ENCODE measurements at regions not wholly inside any gene's neighbourhood (a gene's known extent, or its start where the extent isn't known, plus 50 kb on each side); places are given as distances from the start of the nearest gene placed in this dataset.

DNA sequence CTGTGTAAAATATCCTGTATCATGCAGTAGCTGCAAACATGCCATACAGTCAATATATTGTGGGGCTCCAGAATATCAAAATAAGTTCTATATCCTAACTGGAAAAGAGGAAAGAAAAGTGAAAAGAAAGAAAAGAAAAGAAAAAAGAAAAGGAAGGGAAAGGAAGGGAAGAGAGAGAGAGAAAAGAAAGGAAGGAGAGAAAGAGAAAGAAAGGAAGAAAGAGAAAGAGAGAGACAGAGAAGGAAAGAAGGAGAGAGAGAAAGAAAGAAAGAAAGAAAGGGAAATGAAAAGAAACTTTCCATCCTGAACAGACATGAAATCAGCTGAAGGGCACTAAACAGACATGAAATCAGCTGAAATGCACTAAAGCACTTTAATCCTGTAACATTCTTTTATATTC lies 288.4 kb upstream of the NCKAP5 start:
- Histone ChIP-seq H4K5ac (ENCODE audit: insufficient read length, low read depth, low read length) (no peak overlapping the region), H3K14ac (ENCODE audit: insufficient read length) (no peak overlapping the region), H2BK5ac (ENCODE audit: low read depth, low read length) (no peak overlapping the region), H3K4me2 (ENCODE audit: insufficient read depth in 1 of 2, low read depth in 2 of 2, low read length in 2 of 2) (no peak overlapping the region), H2AK5ac (ENCODE audit: low read depth, low read length) (no peak overlapping the region), H2BK15ac (ENCODE audit: low read length) (no peak overlapping the region), H4K8ac (ENCODE audit: extremely low read depth, insufficient read depth, low read length) (no peak overlapping the region), H3K9ac (replicated peaks in 1 of 4; ENCODE audit: extremely low read depth in 1 of 4, low read depth in 3 of 4, low read length in 3 of 4) (no peak overlapping the region), H3K23ac (ENCODE audit: insufficient read length) (no peak overlapping the region), H3K18ac (ENCODE audit: extremely low read depth, low read length) (no peak overlapping the region), H2BK20ac (ENCODE audit: low read length) (no peak overlapping the region), H3K27ac (ENCODE audit: low read depth, low read length) (no peak overlapping the region), H3K36me3 (ENCODE audit: control insufficient read depth in 2 of 4, insufficient read depth in 4 of 4, low read length in 3 of 4) (no peaks in the 10 kb centered on the region), H3K23me2 (ENCODE audit: low read depth, low read length) (no peaks in the 10 kb centered on the region; the same call in 1 of the 2 replicates), H3K4me3 (ENCODE audit: extremely low read depth in 1 of 4, insufficient read depth in 2 of 4, low read depth in 3 of 4, low read length in 4 of 4) (no peak overlapping the region), H3K79me1 (ENCODE audit: low read depth, low read length) (no peaks in the 10 kb centered on the region), H3K27me3 (replicated peaks in 1 of 4; ENCODE audit: control insufficient read depth in 3 of 4, extremely low read depth in 1 of 4, insufficient read depth in 3 of 4, low read length in 3 of 4) (no peaks in the 10 kb centered on the region), H3K56ac (replicated peaks; ENCODE audit: insufficient read length, low read depth, low read length) (no peak overlapping the region), H3K4ac (replicated peaks; ENCODE audit: insufficient read length, low read depth, low read length) (no peak overlapping the region), H2BK120ac (replicated peaks; ENCODE audit: low read depth, low read length) (no peak overlapping the region), H4K91ac (replicated peaks; ENCODE audit: insufficient read length, low read length) (no peak overlapping the region), H2BK12ac (ENCODE audit: low read depth, low read length) (no peak overlapping the region), H4K20me1 (replicated peaks in 1 of 2; ENCODE audit: control insufficient read depth in 1 of 2, insufficient read depth in 2 of 2, low read length in 2 of 2) (no peaks in the 10 kb centered on the region), H3K9me3 (ENCODE audit: insufficient read depth in 2 of 2, low read depth in 1 of 2, low read length in 1 of 2) (peaks cover 9 to 12% of the 10 kb centered on the region in 2 experiments; a peak in 2 of 4 replicates), H3K4me1 (replicated peaks in 1 of 4; ENCODE audit: control insufficient read depth in 3 of 4, insufficient read depth in 4 of 4, low read length in 3 of 4) (no peaks in the 10 kb centered on the region), H2AFZ (ENCODE audit: low read length) (no peak overlapping the region), H3K79me2 (ENCODE audit: control insufficient read depth in 1 of 2, insufficient read depth in 2 of 2, low read length in 2 of 2) (no peaks in the 10 kb centered on the region)
- CTCF ChIA-PET (ENCODE audit: partially characterized antibody) = interaction anchor here (1.3 kb wide), 1 partner anchor 14 kb away, joined by 3 read pairs; no protein-coding TSS in a partner anchor
- DNase-seq (ENCODE audit: low read depth in 1 of 2, low spot score in 2 of 2) (no peak), FAIRE-seq (no peak)
- POLR2A ChIA-PET (ENCODE audit: partially characterized antibody) = no interaction called here
- TF ChIP-seq HDAC2 (IDR thresholded peaks at IDR 0.05; ENCODE audit: borderline replicate concordance in 1 of 2, low read depth in 2 of 2, low read length in 2 of 2) (no peak), SUZ12 (IDR thresholded peaks at IDR 0.05; ENCODE audit: low read length) (no peak), SRF (IDR thresholded peaks at IDR 0.05; ENCODE audit: low read depth, low read length) (no peak), POLR2A (IDR thresholded peaks at IDR 0.05; ENCODE audit: control extremely low read depth in 1 of 2, low read depth in 2 of 2, low read length in 2 of 2) (no peak), CHD2 (IDR thresholded peaks at IDR 0.05; ENCODE audit: low read length) (no peak), BACH1 (IDR thresholded peaks at IDR 0.05; ENCODE audit: low read length) (no peak), EP300 (IDR thresholded peaks at IDR 0.05; ENCODE audit: borderline replicate concordance in 1 of 2, low read depth in 2 of 2, low read length in 2 of 2) (no peak), SP2 (IDR thresholded peaks at IDR 0.05; ENCODE audit: low read length) (no peak), CHD1 (IDR thresholded peaks at IDR 0.05; ENCODE audit: low read depth, low read length) (no peak), KDM4A (IDR thresholded peaks at IDR 0.05; ENCODE audit: low read depth, low read length, severe bottlenecking) (no peak)

Data from H1 (cell line).